Keratinocyte (primary cell): ENCODE measurements at regions not wholly inside any gene's neighbourhood (a gene's known extent, or its start where the extent isn't known, plus 50 kb on each side); places are given as distances from the start of the nearest gene placed in this dataset.

Experiments used
- CTCF ChIP-seq, 3 experiments: IDR thresholded peaks in 1 of 3; conservative IDR thresholded peaks in 1 of 3; optimal IDR thresholded peaks in 1 of 3; 2 replicates in 2 of 3; 3 replicates in 1 of 3; pipeline versions ENCODE3 to v1.5.1; 2011; ENCODE audit warnings: low read length in 3 of 3, mild to moderate bottlenecking in 3 of 3, moderate library complexity in 2 of 3, control low read depth in 1 of 3, inconsistent platforms in 1 of 3; ENCODE audit not compliant: insufficient read depth in 2 of 3; ENCODE audit errors: extremely low read depth in 1 of 3
- EZH2 ChIP-seq: IDR thresholded peaks from one replicate; pipeline ENCODE4 v1.6.1; 2012; ENCODE audit warnings: inconsistent platforms, mild to moderate bottlenecking, low read length, moderate library complexity

- no peak for TF ChIP-seq CTCF (optimal IDR thresholded peaks at IDR 0.05 in 1 of 3, IDR thresholded peaks at IDR 0.05 in 1 of 3, conservative IDR thresholded peaks at IDR 0.05 in 1 of 3; ENCODE audit: extremely low read depth in 1 of 3, insufficient read depth in 2 of 3, low read length in 3 of 3)
- no peak for TF ChIP-seq EZH2
Observed at GRCh38 chr5:68428231-68428811, 212.8 kb downstream of the PIK3R1 start.
